NB4 (cell line): ENCODE measurements at regions not wholly inside any gene's neighbourhood (a gene's known extent, or its start where the extent isn't known, plus 50 kb on each side); places are given as distances from the start of the nearest gene placed in this dataset.

Experiments
- CTCF ChIP-seq: IDR thresholded peaks from one replicate; pipeline ENCODE4 v1.5.1; 2012; ENCODE audit warnings: low read depth, low read length
- TF ChIP-seq, protein P1 (sequence below): IDR thresholded peaks from 2 replicates; pipeline ENCODE4 v1.6.1; 2011; ENCODE audit warnings: low read depth, low read length

DNA sequence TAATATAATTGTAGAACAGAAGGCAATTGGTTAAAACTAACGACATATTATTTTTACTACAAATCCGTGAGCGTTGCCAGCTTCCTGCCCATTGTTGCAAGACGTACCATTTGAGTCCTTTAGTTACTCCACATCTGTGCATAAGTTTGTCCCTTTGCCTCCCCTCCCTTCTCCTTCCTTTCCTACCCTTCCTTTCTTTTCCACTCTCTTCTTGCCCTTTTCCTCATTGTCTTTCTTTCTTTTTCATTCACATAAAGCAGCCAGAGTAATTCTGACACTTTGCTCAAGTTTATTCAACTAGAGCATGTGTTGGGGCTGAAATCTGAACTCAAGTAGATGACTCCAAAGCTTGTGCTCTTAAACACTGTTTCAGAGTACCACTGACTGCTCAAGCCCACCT is 239.1 kb downstream of the FOXG1 start:
- TF ChIP-seq, protein P1, sequence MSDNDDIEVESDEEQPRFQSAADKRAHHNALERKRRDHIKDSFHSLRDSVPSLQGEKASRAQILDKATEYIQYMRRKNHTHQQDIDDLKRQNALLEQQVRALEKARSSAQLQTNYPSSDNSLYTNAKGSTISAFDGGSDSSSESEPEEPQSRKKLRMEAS, result no peak
- TF ChIP-seq CTCF, result no peak
